Heart right ventricle (tissue), 16 donors: ENCODE measurements at regions not wholly inside any gene's neighbourhood (a gene's known extent, or its start where the extent isn't known, plus 50 kb on each side); places are given as distances from the start of the nearest gene placed in this dataset.

Source experiments
- ATAC-seq, 8 donors: fragments of 200-7000 bp; cut with Tn5 transposase; one replicate each; pipeline ENCODE4 v1.9.1; 2020; ENCODE audit warnings: mild to moderate bottlenecking in 8 of 8, moderate library complexity in 8 of 8, moderate number of reproducible peaks in 1 of 8
- DNase-seq, 2 donors: peaks; one replicate each; pipeline ENCODE4 v3.0.0-alpha.2; 2020
- H3K27ac ChIP-seq, 10 donors: fragments of 200-600 bp; sonication (generic) in 2 of 10; one replicate each; pipeline versions ENCODE4 v1.5.0 to v1.8.0; 2020 to 2022; ENCODE audit warnings: mild to moderate bottlenecking in 3 of 10
- H3K27me3 ChIP-seq, 7 donors: fragments of 200-600 bp; one replicate each; pipeline ENCODE4 v1.8.0; 2021 to 2022; ENCODE audit warnings: mild to moderate bottlenecking in 2 of 7
- H3K36me3 ChIP-seq, 9 donors: fragments of 200-600 bp; sonication (generic) in 1 of 9; one replicate each; pipeline versions ENCODE4 v1.5.0 to v1.8.0; 2020 to 2022; ENCODE audit warnings: mild to moderate bottlenecking in 2 of 9
- H3K4me1 ChIP-seq, 9 donors: fragments of 200-600 bp; sonication (generic) in 1 of 9; one replicate each; pipeline versions ENCODE4 v1.5.0 to v1.8.0; 2020 to 2022; ENCODE audit warnings: mild to moderate bottlenecking in 4 of 9
- H3K4me3 ChIP-seq, 10 donors: fragments of 200-600 bp; sonication (generic) in 2 of 10; one replicate each; pipeline versions ENCODE4 v1.5.0 to v1.8.0; 2020 to 2022; ENCODE audit warnings: mild to moderate bottlenecking in 7 of 10, moderate library complexity in 2 of 10
- H3K9me3 ChIP-seq, 11 donors: fragments of 200-600 bp in 10 of 11; sonication (generic) in 2 of 11; one replicate each; pipeline versions ENCODE4 v1.5.0 to v1.8.0; 2013 to 2022; ENCODE audit warnings: mild to moderate bottlenecking in 2 of 11, control low read depth in 1 of 11, moderate library complexity in 1 of 11
- CTCF ChIP-seq, 9 donors: fragments of 200-600 bp; sonication (generic) in 2 of 9; IDR thresholded peaks; one replicate each; pipeline versions ENCODE4 v1.5.0 to v1.8.0; 2021 to 2022; ENCODE audit warnings: antibody characterized with exemption in 9 of 9, mild to moderate bottlenecking in 5 of 9, moderate library complexity in 1 of 9
- WGBS, 2 donors: extraction: QIAGEN DNeasy Blood & Tissue Kit; methylation state at CpG; one replicate each; pipeline ENCODE4 v1.1.7; 2013; ENCODE audit warnings: inconsistent platforms in 1 of 2; 5-methylcytosine and 5-hydroxymethylcytosine counted together
- intact Hi-C, 10 donors: fragments of 100-400 bp; cut with DNase I; formaldehyde crosslinking; loops; one replicate each; pipeline versions ENCODE4 v1.11.1 to v1.14.2; 2022
- donor health status: Arrhythmogenic right ventricular cardiomyopathy.
- donor health status: ischemic (EF 13 %, LVEDD 7.1; RV severe dilation, severe dysfunction).
- donor health status: healthy with polysubstance abuse.
- donor health status: DM: no; HTN: yes; CAD: no.
- donor health status: DM: no; HTN: no; CAD: no.
- donor health status: ischemic (EF 25% LVEDD 6.9; RV normal size, moderate dysfunction).
- donor health status: ischemic (EF 25% LVEDD 5.7; RV mildly dilated, moderate dysfunction).
- donor health status: healthy.
- donor health status: DM: yes; HTN: yes; CAD: no.
- donor health status: Ischemic cardiomyopathy.
- donor health status: ischemic (EF 35%, LVEDD 5.7; RV mildly dilated, moderate dysfunction).
- donor health status: nonischemic (EF 11% LVEDD 7.7; RV severe dilation, severe dysfunction).
- donor health status: DM: yes; HTN: yes; CAD: no.
- donor health status: PGD.
- donor health status: ischemic (EF 29% LVEDD 5.4; RV normal size, mild dysfunction).
- donor health status: nonischemic (EF 23%, LVEDD 6.1; RV moderate dilation, normal function).

DNA sequence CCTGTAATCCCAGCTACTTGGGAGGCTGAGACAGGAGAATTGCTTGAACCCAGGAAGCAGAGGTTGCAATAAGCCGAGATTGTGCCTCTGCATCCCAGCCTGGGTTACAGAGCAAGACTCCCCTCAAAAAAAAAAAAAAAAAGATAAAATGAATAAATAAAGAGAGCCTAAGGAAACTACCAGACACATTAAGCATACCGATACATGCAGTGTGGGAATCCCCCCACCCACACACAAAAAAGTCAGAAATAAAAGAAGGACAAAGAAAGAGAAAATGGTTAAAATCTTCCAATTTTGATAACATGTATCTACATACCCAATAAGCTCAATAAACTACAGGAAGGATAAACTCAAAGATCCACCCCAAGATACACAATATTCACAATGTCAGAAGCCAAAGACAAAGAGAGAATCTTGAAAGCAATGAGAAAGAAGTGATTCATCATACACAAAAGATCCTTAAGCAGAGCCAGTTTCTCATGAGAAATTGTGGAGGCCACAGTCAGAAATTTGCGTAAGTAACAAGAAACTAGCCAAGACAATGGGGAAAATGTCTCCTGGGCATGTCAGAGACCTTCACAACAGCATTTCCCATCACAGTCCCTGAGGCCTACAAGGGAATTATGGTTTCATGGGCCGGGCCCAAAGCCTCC lies 1197.0 kb downstream of the AMY1C start:
- intact Hi-C loops: no loop called here
- DNase-seq: no peak
- Histone ChIP-seq H3K4me3 (no peak overlapping the region), H3K4me1 (no peaks in the 10 kb centered on the region), H3K36me3 (no peaks in the 10 kb centered on the region), H3K27me3 (no peaks in the 10 kb centered on the region), H3K9me3 (peaks cover 0 to 31% (median 0%) of the 10 kb centered on the region in 11 donors), H3K27ac (no peak overlapping the region)
- TF ChIP-seq CTCF (IDR thresholded peaks at IDR 0.05): no peak
- ATAC-seq: no peak
- WGBS, 2 donors: 82 to 84% methylated on average over 4 of the region's 4 CpGs

GRCh38 chr1:104953555-104953954 lies 1203.9 kb downstream of the AMY1C start:
- H3K9me3 ChIP-seq: peaks cover 0 to 11% (median 0%) of the 10 kb centered on the region in 11 donors
- no peak for TF ChIP-seq CTCF (IDR thresholded peaks at IDR 0.05)
- intact Hi-C loops: no loop called here
- WGBS, 2 donors: 80 to 83% methylated on average over 3 of the region's 3 CpGs
- no peak overlapping the region for H3K27ac ChIP-seq
- ATAC-seq: no peak
- H3K4me3 ChIP-seq: no peak overlapping the region
- no peaks in the 10 kb centered on the region for H3K36me3 ChIP-seq
- no peaks in the 10 kb centered on the region for H3K4me1 ChIP-seq
- no peak for DNase-seq
- H3K27me3 ChIP-seq: no peaks in the 10 kb centered on the region

DNA sequence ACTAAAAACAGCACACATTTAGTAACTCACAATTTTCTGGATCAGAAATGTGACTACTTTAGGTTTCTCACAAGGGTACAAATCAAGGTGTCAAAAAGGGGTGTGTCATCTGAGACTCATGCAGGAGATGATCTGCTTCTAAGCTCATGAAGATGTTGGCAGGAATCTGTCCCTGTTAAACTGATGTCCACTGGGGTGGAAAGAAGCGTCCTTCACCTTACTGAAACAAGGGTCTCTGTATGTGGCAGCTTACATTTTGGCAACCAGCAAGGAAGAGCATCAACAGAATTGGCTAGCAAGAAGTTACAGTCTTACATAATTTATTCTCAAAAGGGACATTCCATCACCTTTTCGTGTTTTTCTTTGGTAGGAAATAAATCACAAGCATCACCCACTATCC lies 1223.8 kb downstream of the AMY1C start:
- Histone ChIP-seq H3K27ac (no peak overlapping the region), H3K36me3 (no peaks in the 10 kb centered on the region), H3K9me3 (peaks cover 0 to 3% (median 0%) of the 10 kb centered on the region in 11 donors), H3K4me1 (no peaks in the 10 kb centered on the region), H3K4me3 (no peak overlapping the region), H3K27me3 (no peaks in the 10 kb centered on the region)
- WGBS, 2 donors: 62 to 71% methylated on average over 2 of the region's 2 CpGs
- TF ChIP-seq CTCF (IDR thresholded peaks at IDR 0.05): no peak
- no peak for DNase-seq
- intact Hi-C loops: no loop called here
- ATAC-seq: no peak

DNA sequence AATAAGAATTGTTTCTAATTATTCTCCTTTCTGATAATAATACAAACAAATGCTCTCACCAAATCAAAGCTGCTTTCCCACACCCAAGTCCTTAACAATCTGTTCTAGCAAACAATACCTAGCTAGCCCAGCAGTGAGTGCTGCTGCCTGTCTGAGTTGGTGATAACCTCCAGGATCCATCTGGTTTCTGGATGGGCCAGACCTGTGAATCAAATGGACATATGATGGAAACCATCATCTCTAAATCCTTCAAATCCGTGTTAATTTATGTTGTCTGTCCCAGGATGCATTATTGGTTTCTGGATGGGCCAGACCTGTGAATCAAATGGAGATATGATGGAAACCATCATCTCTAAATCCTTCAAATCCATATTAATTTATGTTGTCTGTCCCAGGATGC lies 1230.0 kb downstream of the AMY1C start:
- H3K9me3 ChIP-seq: peaks cover 0 to 14% (median 6%) of the 10 kb centered on the region in 11 donors
- no peak overlapping the region for H3K27ac ChIP-seq
- ATAC-seq (no peak), DNase-seq (no peak)
- TF ChIP-seq CTCF (IDR thresholded peaks at IDR 0.05): no peak
- H3K36me3 ChIP-seq: no peaks in the 10 kb centered on the region
- no peaks in the 10 kb centered on the region for H3K27me3 ChIP-seq
- H3K4me3 ChIP-seq: no peak overlapping the region
- H3K4me1 ChIP-seq: no peaks in the 10 kb centered on the region
- 50 to 54% methylated on average over 1 of the region's 1 CpG for WGBS, 2 donors
- intact Hi-C loops: no loop called here
